ENCODE measurements at regions not wholly inside any gene's neighbourhood (a gene's known extent, or its start where the extent isn't known, plus 50 kb on each side); places are given as distances from the start of the nearest gene placed in this dataset.

- TF ChIP-seq CTCF (IDR thresholded peaks at IDR 0.05; ENCODE audit: extremely low read depth, insufficient read depth, missing control alignments) = no peak
- in situ Hi-C loops (cut with MboI; ENCODE audit: low pct_unique_long_range_greater_than_20kb, low sequenced_read_pairs, unreplicated experiment) = no loop called here
- DNase-seq (ENCODE audit: low spot score) = no peak
Observed at GRCh38 chr2:106032676-106033075, 161.4 kb downstream of the UXS1 start.

GRCh38 chr2:106030287-106031268 lies 163.5 kb downstream of the UXS1 start:
- DNase-seq (ENCODE audit: low spot score) = peak; percentile 25
- in situ Hi-C loops (cut with MboI; ENCODE audit: low pct_unique_long_range_greater_than_20kb, low sequenced_read_pairs, unreplicated experiment) = no loop called here

GRCh38 chr2:106028192-106028591 lies 165.9 kb downstream of the UXS1 start:
- DNase-seq (ENCODE audit: low spot score) = no peak
- in situ Hi-C loops (cut with MboI; ENCODE audit: low pct_unique_long_range_greater_than_20kb, low sequenced_read_pairs, unreplicated experiment) = no loop called here
- no peak for TF ChIP-seq CTCF (IDR thresholded peaks at IDR 0.05; ENCODE audit: extremely low read depth, insufficient read depth, missing control alignments)

More at GRCh38 chr2:106030287-106031268, 163.5 kb downstream of the UXS1 start:
- no peak for TF ChIP-seq CTCF (IDR thresholded peaks at IDR 0.05; ENCODE audit: extremely low read depth, insufficient read depth, missing control alignments)

GRCh38 chr2:106026271-106027190 lies 167.6 kb downstream of the UXS1 start:
- DNase-seq (ENCODE audit: low spot score) = no peak
- no peak for TF ChIP-seq CTCF (IDR thresholded peaks at IDR 0.05; ENCODE audit: extremely low read depth, insufficient read depth, missing control alignments)
- in situ Hi-C loops (cut with MboI; ENCODE audit: low pct_unique_long_range_greater_than_20kb, low sequenced_read_pairs, unreplicated experiment) = no loop called here

- no peak for TF ChIP-seq CTCF (IDR thresholded peaks at IDR 0.05; ENCODE audit: extremely low read depth, insufficient read depth, missing control alignments)
- DNase-seq (ENCODE audit: low spot score) = no peak
- in situ Hi-C loops (cut with MboI; ENCODE audit: low pct_unique_long_range_greater_than_20kb, low sequenced_read_pairs, unreplicated experiment) = no loop called here
Observed at GRCh38 chr2:106025796-106026195, 168.3 kb downstream of the UXS1 start.

- no peak for DNase-seq (ENCODE audit: low spot score)
- in situ Hi-C loops (cut with MboI; ENCODE audit: low pct_unique_long_range_greater_than_20kb, low sequenced_read_pairs, unreplicated experiment) = no loop called here
- no peak for TF ChIP-seq CTCF (IDR thresholded peaks at IDR 0.05; ENCODE audit: extremely low read depth, insufficient read depth, missing control alignments)
Observed at GRCh38 chr2:106021662-106022028, 172.5 kb downstream of the UXS1 start.
